NCI-H510A (cell line): ENCODE measurements at regions not wholly inside any gene's neighbourhood (a gene's known extent, or its start where the extent isn't known, plus 50 kb on each side); places are given as distances from the start of the nearest gene placed in this dataset.
"Not testable (repeated sequence)": the region's sequence is repeated elsewhere in the genome, so short reads cannot be mapped to it uniquely, and the experiment has no call there.

Experiments used
- DNase-seq: peaks from one replicate; lab custom pipeline; 2025; lab: John Stamatoyannopoulos, UW

GRCh38 chr20:26120920-26121319 lies 424.3 kb upstream of the ZNF337 start:
- DNase-seq, result not testable (repeated sequence)

- DNase-seq, result not testable (repeated sequence)
Measured at GRCh38 chr20:26094498-26094897, 397.8 kb upstream of the ZNF337 start.

DNA sequence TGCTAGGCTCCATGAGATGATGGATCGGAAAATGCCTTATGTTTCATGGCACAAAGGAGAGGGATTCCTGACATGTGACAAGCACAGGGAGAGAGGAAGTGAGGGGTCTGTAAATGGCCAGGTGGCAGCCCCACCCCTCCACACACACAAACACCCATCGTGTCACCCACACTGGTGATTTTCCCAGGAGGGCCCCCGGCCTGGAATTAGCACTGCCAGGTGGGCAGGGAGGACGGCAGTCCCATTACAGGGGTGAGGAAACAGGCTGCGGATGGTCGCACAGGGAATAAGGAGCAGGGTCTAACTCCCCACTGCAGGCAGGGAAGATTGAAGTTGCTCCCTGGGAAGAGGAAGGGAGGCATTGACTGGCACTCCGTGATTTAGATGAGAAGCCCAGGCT lies 395.3 kb upstream of the ZNF337 start:
- not testable (repeated sequence) for DNase-seq

DNA sequence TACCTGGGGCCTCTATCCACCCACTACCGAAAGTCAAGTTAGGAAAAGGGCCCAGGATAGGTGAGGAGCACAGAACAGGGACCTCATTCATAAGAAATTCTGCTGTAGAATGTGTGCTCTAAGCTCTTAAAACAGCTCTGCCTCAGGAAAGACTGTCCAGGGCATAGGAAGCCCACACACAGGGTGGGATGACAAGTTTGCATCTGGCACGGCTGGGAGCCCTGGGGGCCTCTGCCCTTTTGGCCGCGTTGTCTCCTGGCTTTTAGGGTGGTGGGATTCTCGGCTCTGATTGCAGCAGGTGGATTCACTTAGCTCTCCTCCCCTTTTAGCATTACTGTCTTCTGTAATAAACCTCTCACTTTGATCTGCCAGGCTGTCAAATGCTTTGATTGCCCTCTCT lies 389.5 kb upstream of the ZNF337 start:
- not testable (repeated sequence) for DNase-seq

DNA sequence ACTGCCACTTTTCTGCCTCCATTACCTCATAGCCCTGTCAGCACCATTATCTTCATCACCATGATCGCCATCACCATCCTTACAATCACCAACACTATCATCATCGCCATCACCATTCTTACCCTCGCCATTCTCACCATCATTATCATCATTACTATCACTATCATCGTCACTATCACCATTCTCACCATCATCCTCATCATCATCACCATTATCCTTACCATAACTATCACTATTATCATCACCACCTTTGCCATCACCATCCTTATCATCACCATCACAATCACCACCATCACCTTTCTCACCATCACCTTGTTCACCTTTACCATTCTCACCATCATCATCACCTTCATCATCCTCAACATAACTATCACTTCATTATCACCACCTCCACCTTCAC lies 377.3 kb upstream of the ZNF337 start:
- not testable (repeated sequence) for DNase-seq

GRCh38 chr20:26059324-26059723 lies 362.7 kb upstream of the ZNF337 start:
- DNase-seq, result not testable (repeated sequence)

DNA sequence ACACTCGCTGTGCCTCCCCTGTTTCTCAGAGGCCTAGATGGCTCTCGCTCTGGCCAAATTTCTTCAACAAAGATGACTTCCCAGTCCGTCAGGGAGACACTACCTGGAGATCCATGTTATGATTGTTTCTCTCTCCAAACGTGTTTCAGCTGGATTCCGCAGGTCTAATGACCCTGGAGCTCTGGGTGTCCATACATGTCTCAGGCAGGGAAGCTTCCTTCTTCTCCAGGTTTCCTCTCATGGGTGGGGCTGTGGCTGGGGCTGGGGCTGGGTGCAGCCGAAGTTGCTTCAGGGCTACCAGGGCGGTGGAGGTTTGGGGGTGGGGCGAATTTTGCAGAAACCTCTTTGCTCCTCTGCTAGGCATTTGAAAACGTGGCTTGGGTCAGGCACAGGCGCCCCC lies 361.8 kb upstream of the ZNF337 start:
- not testable (repeated sequence) for DNase-seq

- DNase-seq, result not testable (repeated sequence)
Measured at GRCh38 chr20:26057135-26057752, 360.6 kb upstream of the ZNF337 start.

- not testable (repeated sequence) for DNase-seq
Measured at GRCh38 chr20:26025792-26026191, 329.1 kb upstream of the ZNF337 start.

- not testable (repeated sequence) for DNase-seq
Measured at GRCh38 chr20:26010942-26011276, 314.3 kb upstream of the ZNF337 start.

- DNase-seq, result not testable (repeated sequence)
Measured at GRCh38 chr20:26010224-26010941, 313.7 kb upstream of the ZNF337 start.

- not testable (repeated sequence) for DNase-seq
Measured at GRCh38 chr20:26009402-26010223, 313.0 kb upstream of the ZNF337 start.

DNA sequence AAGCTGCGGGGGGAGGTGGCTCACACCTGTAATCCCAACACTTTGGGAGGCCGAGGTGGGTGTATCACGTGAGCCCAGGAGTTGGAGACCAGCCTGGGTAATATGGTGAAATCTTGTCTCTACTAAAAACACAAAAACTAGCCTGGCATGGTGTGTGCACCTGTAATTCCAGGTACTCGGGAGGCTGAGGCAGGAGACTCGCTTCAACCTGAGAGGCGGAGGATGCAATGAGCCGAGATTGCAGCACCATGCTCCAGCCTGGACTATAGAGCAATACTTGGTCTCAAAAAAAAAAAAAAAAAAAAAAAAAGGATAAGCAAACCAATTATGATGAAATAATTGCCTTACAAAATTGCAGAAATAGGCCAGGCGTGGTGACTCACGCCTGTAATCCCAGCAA lies 311.4 kb upstream of the ZNF337 start:
- DNase-seq, result not testable (repeated sequence)

DNA sequence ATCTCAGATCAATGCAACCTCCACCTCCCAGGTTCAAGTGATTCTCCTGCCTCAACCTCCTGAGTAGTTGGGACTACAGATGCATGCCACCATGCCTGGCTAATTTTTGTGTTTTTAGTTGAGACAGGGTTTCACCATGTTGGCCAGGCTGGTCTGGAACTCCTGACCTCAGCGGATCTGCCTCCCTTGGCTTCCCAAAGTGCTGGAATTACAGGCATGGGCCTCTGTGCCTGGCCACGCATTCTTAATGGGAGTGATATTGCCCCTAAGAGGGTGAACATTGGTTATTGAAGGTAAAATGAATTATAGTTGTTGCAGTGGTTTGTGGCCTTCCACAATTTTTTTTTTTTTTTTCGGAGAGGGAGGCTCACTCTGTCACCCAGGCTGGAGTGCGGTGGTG lies 309.5 kb upstream of the ZNF337 start:
- not testable (repeated sequence) for DNase-seq

DNA sequence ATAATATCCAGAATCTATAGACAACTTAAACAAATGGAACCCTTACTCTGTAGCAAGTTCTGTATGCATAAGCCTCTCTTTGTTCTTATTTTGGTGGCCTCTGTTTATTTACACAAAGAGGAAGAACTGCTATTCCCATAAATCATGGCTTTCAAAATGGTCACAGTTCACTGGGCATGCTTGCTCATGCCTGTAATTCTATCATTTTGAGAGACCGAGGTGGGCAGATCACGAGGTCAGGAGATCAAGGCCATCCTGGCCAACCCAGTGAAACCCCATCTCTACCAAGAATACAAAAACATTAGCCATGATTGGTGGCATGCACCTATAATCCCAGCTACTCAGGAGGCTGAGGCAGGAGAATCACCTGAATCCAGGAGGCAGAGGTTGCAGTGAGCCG lies 307.3 kb upstream of the ZNF337 start:
- not testable (repeated sequence) for DNase-seq

GRCh38 chr20:25997367-25998038 lies 300.9 kb upstream of the ZNF337 start:
- DNase-seq, result not testable (repeated sequence)

DNA sequence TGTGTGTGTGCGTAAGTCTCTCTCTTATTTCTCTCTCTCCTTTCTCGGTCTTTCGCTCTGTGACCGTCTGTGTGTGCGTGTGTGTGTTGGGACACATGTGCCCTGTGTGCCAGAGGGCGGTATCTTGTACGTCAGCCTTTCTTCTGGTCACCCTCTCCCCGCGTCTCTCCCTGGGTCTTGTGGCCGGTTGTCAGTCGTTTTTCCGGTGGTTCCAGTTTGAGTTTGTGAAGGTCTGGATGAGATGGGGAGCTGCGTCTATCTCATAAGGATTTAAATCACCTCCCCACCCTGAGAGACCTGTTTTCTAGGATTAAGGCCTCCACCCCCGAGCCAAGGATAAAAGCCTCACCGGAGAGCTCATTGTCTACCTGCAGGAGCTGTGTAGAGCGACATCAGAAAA lies 295.5 kb upstream of the ZNF337 start:
- DNase-seq, result no peak

- DNase-seq, result no peak
Measured at GRCh38 chr20:25991756-25992130, 295.1 kb upstream of the ZNF337 start.

DNA sequence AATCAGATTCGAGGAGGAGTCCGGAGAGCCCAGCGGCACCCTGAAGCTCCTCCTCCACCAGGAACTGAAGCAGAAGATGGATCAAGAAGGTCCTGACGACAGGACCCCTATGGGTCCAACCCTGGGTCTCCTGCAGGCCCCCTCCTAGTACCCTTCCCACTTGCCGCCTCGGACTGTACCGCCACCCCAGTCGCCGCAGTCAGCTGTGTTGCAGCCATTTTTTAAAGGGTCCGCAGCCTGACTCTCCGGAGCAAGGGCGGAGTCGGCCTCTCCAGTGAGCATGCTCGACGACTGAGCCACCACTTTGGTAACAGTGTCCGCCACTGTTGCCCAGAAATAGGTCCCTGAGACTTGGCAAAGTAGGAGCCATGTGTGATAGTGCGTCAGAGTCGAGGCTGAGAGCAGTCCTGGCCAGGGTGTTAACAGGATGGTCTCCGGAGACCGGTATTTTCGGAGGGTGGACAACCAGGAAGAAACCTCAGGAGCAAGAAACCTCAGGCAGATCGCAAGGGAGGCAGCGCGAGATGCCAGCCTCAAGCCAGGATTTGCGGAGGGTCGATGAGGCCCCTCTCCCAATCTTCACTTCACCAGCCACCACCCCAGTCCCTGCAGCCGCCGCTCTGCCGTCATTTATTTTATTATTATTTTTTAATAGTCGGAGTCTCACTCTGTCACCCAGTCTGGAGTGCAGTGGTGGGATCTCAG lies 294.6 kb upstream of the ZNF337 start:
- DNase-seq, result no peak

DNA sequence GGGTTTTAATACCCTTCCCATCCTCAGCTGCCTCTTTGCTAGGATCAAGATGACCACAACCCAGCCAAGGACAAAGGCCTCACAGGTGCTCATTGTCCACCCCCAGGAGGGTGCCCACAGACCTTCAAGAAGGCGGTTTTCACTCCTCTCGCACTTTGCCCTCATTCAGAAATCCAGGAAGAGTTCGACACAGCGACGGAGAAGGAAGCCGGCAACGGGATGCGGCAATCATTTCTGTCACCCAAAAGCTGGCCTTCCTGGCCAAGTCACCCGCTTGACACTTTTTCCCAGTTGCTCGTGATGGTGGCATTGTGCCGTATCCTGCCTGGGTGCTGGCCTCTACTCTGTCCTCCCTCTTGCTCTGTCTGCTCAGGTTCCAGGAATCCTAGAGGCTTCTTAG lies 293.0 kb upstream of the ZNF337 start:
- not testable (repeated sequence) for DNase-seq

DNA sequence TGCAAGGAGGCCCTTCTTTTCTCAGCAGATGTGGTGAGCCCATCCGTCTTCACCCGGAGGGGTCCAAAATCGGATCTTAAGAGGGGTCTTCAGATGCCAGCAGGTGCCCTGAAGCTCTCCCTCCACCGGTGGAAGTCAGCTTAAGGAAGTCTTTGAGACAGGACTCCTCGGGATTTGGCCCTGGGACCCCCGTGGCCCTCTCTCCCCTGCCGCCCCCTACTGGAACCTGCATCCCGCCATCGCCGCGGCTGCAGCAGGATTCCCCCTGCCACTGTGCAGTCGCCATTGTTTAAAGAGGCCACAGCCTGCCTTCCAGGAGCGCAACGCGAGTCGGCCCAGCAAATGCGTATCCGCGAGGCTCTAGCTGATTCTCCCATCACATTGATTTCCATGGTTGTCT lies 292.5 kb upstream of the ZNF337 start:
- DNase-seq, result no peak
